Fibroblast of villous mesenchyme (primary cell): ENCODE measurements at regions not wholly inside any gene's neighbourhood (a gene's known extent, or its start where the extent isn't known, plus 50 kb on each side); places are given as distances from the start of the nearest gene placed in this dataset.

Source experiments
- DNase-seq: peaks from one replicate; pipeline ENCODE4 v3.0.0-alpha.2; 2010; ENCODE audit warnings: low read depth
- H3K4me3 ChIP-seq: 2 replicates; pipeline ENCODE4 v1.5.1; 2011; ENCODE audit warnings: low read depth, mild to moderate bottlenecking, low read length
- CTCF ChIP-seq: IDR thresholded peaks from 2 replicates; pipeline ENCODE4 v1.5.1; 2012; ENCODE audit warnings: low read depth, mild to moderate bottlenecking, low read length; ENCODE audit not compliant: insufficient read depth

- DNase-seq = no peak
- no peak for TF ChIP-seq CTCF
- H3K4me3 ChIP-seq = no peak overlapping the region
Measured at GRCh38 chr4:104365618-104366017, 129.1 kb downstream of the CXXC4 start.

GRCh38 chr4:104353481-104353880, 141.2 kb downstream of the CXXC4 start:
- H3K4me3 ChIP-seq = no peak overlapping the region
- DNase-seq = no peak
- no peak for TF ChIP-seq CTCF

GRCh38 chr4:104352211-104352610, 142.5 kb downstream of the CXXC4 start:
- no peak for DNase-seq
- H3K4me3 ChIP-seq = no peak overlapping the region
- TF ChIP-seq CTCF = no peak

GRCh38 chr4:104351706-104352105, 143.0 kb downstream of the CXXC4 start:
- DNase-seq = no peak
- H3K4me3 ChIP-seq = no peak overlapping the region
- TF ChIP-seq CTCF = no peak

GRCh38 chr4:104345598-104346242, 149.0 kb downstream of the CXXC4 start:
- H3K4me3 ChIP-seq = no peak overlapping the region
- no peak for TF ChIP-seq CTCF
- DNase-seq = no peak

- no peak for DNase-seq
- H3K4me3 ChIP-seq = no peak overlapping the region
- no peak for TF ChIP-seq CTCF
Measured at GRCh38 chr4:104344342-104344980, 150.2 kb downstream of the CXXC4 start.

- TF ChIP-seq CTCF = no peak
- no peak overlapping the region for H3K4me3 ChIP-seq
- no peak for DNase-seq
Measured at GRCh38 chr4:104334410-104334809, 160.3 kb downstream of the CXXC4 start.
